ENCODE measurements at regions not wholly inside any gene's neighbourhood (a gene's known extent, or its start where the extent isn't known, plus 50 kb on each side); places are given as distances from the start of the nearest gene placed in this dataset.

GRCh38 chr9:88673886-88674285 is 138.9 kb downstream of the NXNL2 start:
- WGBS (ENCODE audit: extremely low coverage, insufficient read length, low lambda C conversion rate) = no CpG with 5 or more reads among the region's 2 CpGs
- no peak overlapping the region for H3T11ph ChIP-seq (ENCODE audit: low read length)
- H3K4me1 ChIP-seq (ENCODE audit: insufficient read depth, low read length) = no peaks in the 10 kb centered on the region

More at GRCh38 chr9:88673886-88674285, 138.9 kb downstream of the NXNL2 start:
- Mint-ChIP-seq H3K27ac (no peak overlapping the region), H3K27me3 (ENCODE audit: low read depth) (peaks cover 4% of the 10 kb centered on the region; the same call in 1 of the 2 replicates), H3K4me1 (no peaks in the 10 kb centered on the region), H3K9me3 (peaks cover 0 to 3% of the 10 kb centered on the region in 2 experiments; a peak in 2 of 5 replicates), H3K36me3 (ENCODE audit: insufficient read depth in 1 of 3, low read depth in 3 of 3) (no peaks in the 10 kb centered on the region; a peak in 3 of 7 replicates), H3K4me3 (no peak overlapping the region)
- Histone ChIP-seq H4K8ac (replicated peaks; ENCODE audit: insufficient read length, low read depth, low read length) (no peak overlapping the region), H2AK5ac (ENCODE audit: insufficient read length, low read length) (no peak overlapping the region), H3K4ac (ENCODE audit: low read depth, low read length) (no peak overlapping the region), H3K79me2 (ENCODE audit: insufficient read depth, low read length) (no peaks in the 10 kb centered on the region), H2BK12ac (ENCODE audit: insufficient read length, low read depth, low read length) (no peak overlapping the region), H2BK20ac (ENCODE audit: low read depth, low read length, poor library complexity, severe bottlenecking) (no peak overlapping the region), H2BK120ac (ENCODE audit: low read depth, low read length, poor library complexity, severe bottlenecking) (no peak overlapping the region), H2BK15ac (ENCODE audit: low read depth, low read length) (no peak overlapping the region), H3K9me3 (ENCODE audit: control insufficient read depth, low read depth, low read length) (no peaks in the 10 kb centered on the region), H3K14ac (ENCODE audit: insufficient read depth, low read length) (no peak overlapping the region), H3K56ac (ENCODE audit: insufficient read length, low read depth, low read length) (no peak overlapping the region), H3K79me1 (ENCODE audit: insufficient read depth, low read depth, low read length, poor library complexity, severe bottlenecking) (no peaks in the 10 kb centered on the region), H4K91ac (ENCODE audit: insufficient read length, low read depth, low read length) (no peak overlapping the region), H4K20me1 (ENCODE audit: control insufficient read depth, insufficient read depth, insufficient read length) (no peaks in the 10 kb centered on the region), H2AFZ (ENCODE audit: low read length) (no peak overlapping the region), H3K4me2 (ENCODE audit: insufficient read depth, insufficient read length, low read length) (no peak overlapping the region), H3K27ac (ENCODE audit: insufficient read length, low read depth, low read length) (no peak overlapping the region), H3K23me2 (ENCODE audit: insufficient read length, low read depth, low read length, poor library complexity, severe bottlenecking) (no peaks in the 10 kb centered on the region), H2BK5ac (ENCODE audit: insufficient read length, low read length) (no peak overlapping the region), H3K18ac (ENCODE audit: insufficient read length, low read depth, low read length) (no peak overlapping the region), H3K23ac (ENCODE audit: insufficient read length, low read depth, low read length) (no peak overlapping the region), H3K9ac (ENCODE audit: extremely low read depth, insufficient read length, low read length) (no peak overlapping the region), H3K27me3 (ENCODE audit: insufficient read depth, low read length) (no peaks in the 10 kb centered on the region), H4K5ac (ENCODE audit: insufficient read length, low read depth, low read length) (no peak overlapping the region)
- TF ChIP-seq CTCF (conservative IDR thresholded peaks at IDR 0.05) = no peak
- DNase-seq = no peak

All from H9 (cell line).